Panc1 (cell line): ENCODE measurements at regions not wholly inside any gene's neighbourhood (a gene's known extent, or its start where the extent isn't known, plus 50 kb on each side); places are given as distances from the start of the nearest gene placed in this dataset.

Experiments used
- CTCF ChIP-seq: fragments of 450-650 bp; IDR thresholded peaks from 2 replicates; pipeline ENCODE4 v1.5.1; 2017; ENCODE audit warnings: mild to moderate bottlenecking
- POLR2AphosphoS5 ChIP-seq: IDR thresholded peaks from 2 replicates; pipeline ENCODE4 v1.6.1; 2012; ENCODE audit warnings: mild to moderate bottlenecking, low read depth, low read length, moderate library complexity
- REST ChIP-seq, 2 experiments: IDR thresholded peaks; 2 replicates each; pipeline ENCODE4 v1.6.1; 2011 to 2012; ENCODE audit warnings: low read depth in 2 of 2, control low read depth in 1 of 2, low read length in 1 of 2, mild to moderate bottlenecking in 1 of 2, moderate library complexity in 1 of 2; ENCODE audit not compliant: insufficient read depth in 1 of 2
- SIN3A ChIP-seq: IDR thresholded peaks from 2 replicates; pipeline ENCODE4 v1.6.1; 2012; ENCODE audit warnings: low read depth, mild to moderate bottlenecking, low read length, moderate library complexity, borderline replicate concordance; ENCODE audit not compliant: insufficient read depth
- TCF7L2 ChIP-seq: IDR thresholded peaks from 2 replicates; pipeline ENCODE4 v1.6.1; 2011; ENCODE audit warnings: mild to moderate bottlenecking, low read depth, low read length, inconsistent platforms

- TF ChIP-seq POLR2AphosphoS5 = no peak
- no peak for TF ChIP-seq CTCF
- no peak for TF ChIP-seq REST (IDR thresholded peaks at IDR 0.05; ENCODE audit: insufficient read depth in 1 of 2, low read depth in 2 of 2, low read length in 1 of 2)
- no peak for TF ChIP-seq SIN3A
- TF ChIP-seq TCF7L2 = no peak
These were observed 155.6 kb upstream of the LMNTD1 start for GRCh38 chr12:25708661-25709060.
